WTC11 (cell line): ENCODE measurements at regions not wholly inside any gene's neighbourhood (a gene's known extent, or its start where the extent isn't known, plus 50 kb on each side); places are given as distances from the start of the nearest gene placed in this dataset.

Source experiments
- JUN ChIP-seq: sonication (generic); formaldehyde crosslinking; IDR thresholded peaks from 2 replicates; pipeline ENCODE4 v1.8.0; 2023; ENCODE audit warnings: mild to moderate bottlenecking, missing genetic modification reagents
- PRRX2 ChIP-seq: fragments of 250-450 bp; sonication (Bioruptor Pico); IDR thresholded peaks from 2 replicates; pipeline ENCODE4 v1.8.0; 2021; ENCODE audit warnings: mild to moderate bottlenecking

GRCh38 chr4:94126669-94127068 lies 81.0 kb upstream of the SMARCAD1 start:
- no peak for TF ChIP-seq JUN (CRISPR knock-in tag)
- no peak for TF ChIP-seq PRRX2
